H9 (cell line): ENCODE measurements at regions not wholly inside any gene's neighbourhood (a gene's known extent, or its start where the extent isn't known, plus 50 kb on each side); places are given as distances from the start of the nearest gene placed in this dataset.

Experiments
- DNase-seq: peaks from one replicate; pipeline ENCODE4 v3.0.0-alpha.2; 2017
- H2AFZ ChIP-seq: one replicate; pipeline ENCODE4 v1.6.1; 2013; ENCODE audit warnings: mild to moderate bottlenecking, low read length, control low read depth, moderate library complexity
- H2AK5ac ChIP-seq: 2 replicates; pipeline ENCODE4 v1.6.1; 2013; ENCODE audit warnings: low read length, control low read depth, mixed read lengths; ENCODE audit not compliant: insufficient read length
- H2BK120ac ChIP-seq: one replicate; pipeline ENCODE4 v1.6.1; 2013; ENCODE audit warnings: low read depth, mild to moderate bottlenecking, low read length, control low read depth, inconsistent platforms; ENCODE audit not compliant: poor library complexity, severe bottlenecking
- H2BK12ac ChIP-seq: 2 replicates; pipeline ENCODE4 v1.6.1; 2013; ENCODE audit warnings: low read length, control low read depth, mixed read lengths, low read depth; ENCODE audit not compliant: insufficient read length
- H2BK15ac ChIP-seq: 2 replicates; pipeline ENCODE4 v1.6.1; 2013; ENCODE audit warnings: low read depth, low read length, control low read depth
- H2BK20ac ChIP-seq: one replicate; pipeline ENCODE4 v1.6.1; 2013; ENCODE audit warnings: low read depth, mild to moderate bottlenecking, low read length, control low read depth, inconsistent platforms; ENCODE audit not compliant: poor library complexity, severe bottlenecking
- H2BK5ac ChIP-seq: 2 replicates; pipeline ENCODE4 v1.6.1; 2013; ENCODE audit warnings: low read length, control low read depth, mixed read lengths; ENCODE audit not compliant: insufficient read length
- H3K14ac ChIP-seq: 2 replicates; pipeline ENCODE4 v1.6.1; 2013; ENCODE audit warnings: low read length, control low read depth; ENCODE audit not compliant: insufficient read depth
- H3K18ac ChIP-seq: 2 replicates; pipeline ENCODE4 v1.6.1; 2013; ENCODE audit warnings: low read depth, mild to moderate bottlenecking, mixed read lengths, low read length, control low read depth; ENCODE audit not compliant: insufficient read length
- H3K23ac ChIP-seq: 2 replicates; pipeline ENCODE4 v1.6.1; 2013; ENCODE audit warnings: low read length, control low read depth, mixed read lengths, low read depth; ENCODE audit not compliant: insufficient read length
- H3K23me2 ChIP-seq: 2 replicates; pipeline ENCODE4 v1.6.1; 2013; ENCODE audit warnings: low read depth, mild to moderate bottlenecking, mixed read lengths, low read length, control low read depth; ENCODE audit not compliant: insufficient read length, poor library complexity, severe bottlenecking
- H3K27ac ChIP-seq: 2 replicates; pipeline ENCODE4 v1.5.1; 2013; ENCODE audit warnings: low read length, control low read depth, mixed read lengths, low read depth; ENCODE audit not compliant: insufficient read length
- H3K27me3 ChIP-seq: 2 replicates; pipeline ENCODE4 v1.6.1; 2013; ENCODE audit warnings: low read length, control low read depth, inconsistent platforms; ENCODE audit not compliant: insufficient read depth
- H3K4ac ChIP-seq: 2 replicates; pipeline ENCODE4 v1.6.1; 2013; ENCODE audit warnings: low read depth, mild to moderate bottlenecking, control low read depth, inconsistent platforms, low read length, moderate library complexity
- H3K4me1 ChIP-seq: 2 replicates; pipeline ENCODE4 v1.6.1; 2013; ENCODE audit warnings: low read length, control low read depth, inconsistent platforms; ENCODE audit not compliant: insufficient read depth
- H3K4me2 ChIP-seq: 2 replicates; pipeline ENCODE4 v1.6.1; 2013; ENCODE audit warnings: low read length, control low read depth, mixed read lengths; ENCODE audit not compliant: insufficient read length, insufficient read depth
- H3K56ac ChIP-seq: 2 replicates; pipeline ENCODE4 v1.6.1; 2013; ENCODE audit warnings: low read depth, mild to moderate bottlenecking, mixed read lengths, low read length, control low read depth; ENCODE audit not compliant: insufficient read length
- H3K79me1 ChIP-seq: 2 replicates; pipeline ENCODE4 v1.6.1; 2013; ENCODE audit warnings: low read depth, mild to moderate bottlenecking, moderate library complexity, low read length, control low read depth, inconsistent platforms; ENCODE audit not compliant: insufficient read depth, poor library complexity, severe bottlenecking
- H3K79me2 ChIP-seq: 2 replicates; pipeline ENCODE4 v1.6.1; 2013; ENCODE audit warnings: low read length, control low read depth, inconsistent platforms; ENCODE audit not compliant: insufficient read depth
- H3K9ac ChIP-seq: 2 replicates; pipeline ENCODE4 v1.6.1; 2013; ENCODE audit warnings: low read length, control low read depth, mixed read lengths; ENCODE audit not compliant: insufficient read length; ENCODE audit errors: extremely low read depth
- H3K9me3 ChIP-seq: one replicate; pipeline ENCODE4 v1.6.1; 2013; ENCODE audit warnings: low read depth, low read length, inconsistent platforms; ENCODE audit not compliant: control insufficient read depth
- H3T11ph ChIP-seq: one replicate; pipeline ENCODE4 v1.6.1; 2013; ENCODE audit warnings: mild to moderate bottlenecking, low read length, control low read depth, inconsistent platforms
- H4K20me1 ChIP-seq: one replicate; pipeline ENCODE4 v1.6.1; 2013; ENCODE audit not compliant: control insufficient read depth, insufficient read length, insufficient read depth
- H4K5ac ChIP-seq: 2 replicates; pipeline ENCODE4 v1.6.1; 2013; ENCODE audit warnings: low read depth, mild to moderate bottlenecking, mixed read lengths, low read length, control low read depth; ENCODE audit not compliant: insufficient read length
- H4K8ac ChIP-seq: replicated peaks from 2 replicates; pipeline ENCODE4 v1.6.1; 2013; ENCODE audit warnings: low read length, control low read depth, mixed read lengths, low read depth; ENCODE audit not compliant: insufficient read length
- H4K91ac ChIP-seq: 2 replicates; pipeline ENCODE4 v1.6.1; 2013; ENCODE audit warnings: low read depth, mild to moderate bottlenecking, moderate library complexity, mixed read lengths, low read length, control low read depth; ENCODE audit not compliant: insufficient read length
- H3K27ac Mint-ChIP-seq, 3 experiments: 2 replicates in 2 of 3; 3 replicates in 1 of 3; pipeline ENCODE4 v1.8.0; 2020 to 2021; ENCODE audit warnings: mixed read lengths in 3 of 3, mild to moderate bottlenecking in 1 of 3, moderate library complexity in 1 of 3
- H3K27me3 Mint-ChIP-seq: 2 replicates; pipeline ENCODE4 v1.8.0; 2021; ENCODE audit warnings: low read depth, mild to moderate bottlenecking, moderate library complexity, mixed read lengths
- H3K36me3 Mint-ChIP-seq, 3 experiments: 2 replicates in 2 of 3; 3 replicates in 1 of 3; pipeline ENCODE4 v1.8.0; 2020 to 2021; ENCODE audit warnings: low read depth in 3 of 3, mixed read lengths in 3 of 3; ENCODE audit not compliant: insufficient read depth in 1 of 3
- H3K4me1 Mint-ChIP-seq, 2 experiments: 2 replicates each; pipeline ENCODE4 v1.8.0; 2020; ENCODE audit warnings: mixed read lengths in 2 of 2
- H3K4me3 Mint-ChIP-seq, 2 experiments: 2 replicates in 1 of 2; 3 replicates in 1 of 2; pipeline ENCODE4 v1.8.0; 2020 to 2021; ENCODE audit warnings: mild to moderate bottlenecking in 2 of 2, mixed read lengths in 2 of 2, moderate library complexity in 1 of 2
- H3K9me3 Mint-ChIP-seq, 2 experiments: 2 replicates in 1 of 2; 3 replicates in 1 of 2; pipeline ENCODE4 v1.8.0; 2020; ENCODE audit warnings: mild to moderate bottlenecking in 2 of 2, mixed read lengths in 2 of 2, moderate library complexity in 1 of 2
- CTCF ChIP-seq: fragments of 200-600 bp; sonication (generic); conservative IDR thresholded peaks from 3 replicates; pipeline ENCODE4 v1.8.0; 2021; ENCODE audit warnings: antibody characterized with exemption, mild to moderate bottlenecking
- WGBS: extraction: QIAGEN DNeasy Blood & Tissue Kit; methylation state at CpG from one replicate; pipeline ENCODE4 v1.1.7; 2013; ENCODE audit warnings: missing lambda C conversion rate, low lambda C conversion rate, mixed read lengths; ENCODE audit not compliant: insufficient read length; ENCODE audit errors: extremely low coverage; 5-methylcytosine and 5-hydroxymethylcytosine counted together

GRCh38 chr11:127521413-127521812 is 520.8 kb upstream of the KIRREL3 start:
- no peak overlapping the region for H3K27ac Mint-ChIP-seq
- H3K18ac ChIP-seq = no peak overlapping the region
- no peak overlapping the region for H2BK15ac ChIP-seq
- no peak overlapping the region for H2BK120ac ChIP-seq
- no peak overlapping the region for H4K91ac ChIP-seq
- no peak overlapping the region for H3K4me3 Mint-ChIP-seq
- no peaks in the 10 kb centered on the region for H3K27me3 Mint-ChIP-seq
- H3K4me1 Mint-ChIP-seq = no peaks in the 10 kb centered on the region
- no peak for TF ChIP-seq CTCF
- H2AFZ ChIP-seq = no peak overlapping the region
- no peak overlapping the region for H3T11ph ChIP-seq
- no peaks in the 10 kb centered on the region for H3K4me1 ChIP-seq
- H3K56ac ChIP-seq = no peak overlapping the region
- H2BK20ac ChIP-seq = no peak overlapping the region
- H3K9ac ChIP-seq = no peak overlapping the region
- no peaks in the 10 kb centered on the region for H4K20me1 ChIP-seq
- no peak overlapping the region for H2BK5ac ChIP-seq
- WGBS = no CpG with 5 or more reads among the region's 2 CpGs
- no peak overlapping the region for H3K4me2 ChIP-seq
- no peak overlapping the region for H4K8ac ChIP-seq
- H3K23ac ChIP-seq = no peak overlapping the region
- no peak overlapping the region for H3K14ac ChIP-seq
- H2BK12ac ChIP-seq = no peak overlapping the region
- H3K23me2 ChIP-seq = no peaks in the 10 kb centered on the region
- H3K9me3 ChIP-seq = no peaks in the 10 kb centered on the region
- H3K79me1 ChIP-seq = no peaks in the 10 kb centered on the region
- H3K9me3 Mint-ChIP-seq = peaks cover 0 to 2% of the 10 kb centered on the region in 2 experiments; a peak in 1 of 5 replicates
- H3K4ac ChIP-seq = no peak overlapping the region
- no peak overlapping the region for H3K27ac ChIP-seq
- H3K79me2 ChIP-seq = no peaks in the 10 kb centered on the region
- no peak overlapping the region for H4K5ac ChIP-seq
- no peaks in the 10 kb centered on the region for H3K36me3 Mint-ChIP-seq
- no peak for DNase-seq
- H3K27me3 ChIP-seq = no peaks in the 10 kb centered on the region
- no peak overlapping the region for H2AK5ac ChIP-seq
